Spleen (tissue), 11 donors: ENCODE measurements at regions not wholly inside any gene's neighbourhood (a gene's known extent, or its start where the extent isn't known, plus 50 kb on each side); places are given as distances from the start of the nearest gene placed in this dataset.

Experiments used
- DNase-seq: peaks from one replicate; pipeline ENCODE4 v3.0.0-alpha.2; 2020
- H3K27ac ChIP-seq, 8 donors: fragments of 200-600 bp; sonication (generic) in 7 of 8; 1 replicate in 4 of 8; 2 replicates in 4 of 8; pipeline versions ENCODE4 v1.5.0 to v1.8.0; 2016 to 2021; ENCODE audit warnings: inconsistent platforms in 4 of 8, mild to moderate bottlenecking in 4 of 8, moderate library complexity in 1 of 8
- H3K27me3 ChIP-seq, 7 donors: fragments of 200-600 bp; sonication (generic) in 6 of 7; replicated peaks in 1 of 7; 1 replicate in 4 of 7; 2 replicates in 3 of 7; pipeline versions ENCODE4 v1.5.0 to v1.8.0; 2016 to 2021; ENCODE audit warnings: inconsistent platforms in 3 of 7, mild to moderate bottlenecking in 1 of 7
- H3K36me3 ChIP-seq, 6 donors: fragments of 200-600 bp; sonication (generic) in 5 of 6; 1 replicate in 4 of 6; 2 replicates in 2 of 6; pipeline versions ENCODE4 v1.5.0 to v1.8.0; 2016 to 2021; ENCODE audit warnings: inconsistent platforms in 2 of 6
- H3K4me1 ChIP-seq, 6 donors: fragments of 200-600 bp; sonication (generic) in 5 of 6; 1 replicate in 3 of 6; 2 replicates in 3 of 6; pipeline versions ENCODE4 v1.5.0 to v1.8.0; 2016 to 2021; ENCODE audit warnings: inconsistent platforms in 3 of 6
- H3K4me3 ChIP-seq, 8 donors: fragments of 200-600 bp; sonication (generic) in 7 of 8; 1 replicate in 4 of 8; 2 replicates in 4 of 8; pipeline versions ENCODE4 v1.5.0 to v1.8.0; 2016 to 2021; ENCODE audit warnings: inconsistent platforms in 4 of 8, mild to moderate bottlenecking in 4 of 8, moderate library complexity in 2 of 8
- H3K9me3 ChIP-seq, 8 donors: fragments of 200-600 bp; sonication (generic) in 7 of 8; 1 replicate in 4 of 8; 2 replicates in 4 of 8; pipeline versions ENCODE4 v1.5.0 to v1.8.0; 2016 to 2021; ENCODE audit warnings: inconsistent platforms in 4 of 8
- CTCF ChIP-seq, 11 experiments: fragments of 200-600 bp in 7 of 11; fragments of 450-650 bp in 4 of 11; sonication (generic) in 4 of 11; IDR thresholded peaks in 8 of 11; conservative IDR thresholded peaks in 3 of 11; 1 replicate in 7 of 11; 2 replicates in 4 of 11; pipeline versions ENCODE4 v1.4.0 to v1.8.0; 2016 to 2021; ENCODE audit warnings: antibody characterized with exemption in 11 of 11, inconsistent platforms in 4 of 11, mild to moderate bottlenecking in 1 of 11
- POLR2A ChIP-seq, 3 donors: fragments of 450-650 bp; IDR thresholded peaks; one replicate each; pipeline ENCODE4 v1.5.1; 2017; ENCODE audit warnings: antibody characterized with exemption in 3 of 3, mild to moderate bottlenecking in 1 of 3
- POLR2AphosphoS5 ChIP-seq, 3 donors: sonication (generic); formaldehyde crosslinking; IDR thresholded peaks; one replicate each; pipeline ENCODE4 v1.5.1; 2017; ENCODE audit warnings: antibody characterized with exemption in 3 of 3
- WGBS, 5 donors: extraction: QIAGEN DNeasy Blood & Tissue Kit in 3 of 5; methylation state at CpG; one replicate each; pipeline versions ENCODE4 v1.1.5 to v1.1.7; 2013 to 2018; 5-methylcytosine and 5-hydroxymethylcytosine counted together
- intact Hi-C: fragments of 100-400 bp; cut with DNase I; formaldehyde crosslinking; loops from one replicate; pipeline ENCODE4 v1.15.0; 2023; ENCODE audit warnings: low total_unique reads
- donor health status: healthy with polysubstance abuse.
- donor health status: DM: no; HTN: no; CAD: no; lungs with moderate emphysema.
- donor health status: DM: no; HTN: no; CAD: no.
- donor health status: Bipolar disorder and iron deficiency.
- donor health status: healthy.
- donor health status: DM: no; HTN: no; CAD: no.
- donor health status: DM: yes; HTN: yes; CAD: no.

DNA sequence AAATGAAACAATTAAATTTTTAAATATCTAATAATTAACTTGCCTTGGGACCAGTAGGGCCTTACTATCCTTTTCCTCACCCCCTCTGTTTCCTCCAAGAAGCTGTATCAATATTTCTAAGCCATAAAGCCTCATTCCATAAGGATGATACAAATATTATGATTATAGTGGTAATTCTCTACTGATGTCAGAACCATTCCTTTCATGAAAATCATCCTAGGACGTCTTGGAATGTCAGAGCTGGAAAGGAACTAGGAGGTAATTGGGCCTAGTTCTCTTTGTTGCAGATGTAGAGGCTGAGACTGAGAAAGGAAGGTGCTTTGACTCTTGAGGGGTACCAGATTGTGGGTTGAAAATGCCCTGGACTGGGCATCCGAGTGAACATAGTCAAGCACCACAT, 766.7 kb upstream of the GHITM start:
- no peaks in the 10 kb centered on the region for H3K36me3 ChIP-seq
- no peak overlapping the region for H3K27ac ChIP-seq
- H3K4me3 ChIP-seq = no peak overlapping the region
- peaks cover 0 to 4% (median 0%) of the 10 kb centered on the region in 8 donors for H3K9me3 ChIP-seq
- no peak for TF ChIP-seq POLR2A (IDR thresholded peaks at IDR 0.05)
- no peak for TF ChIP-seq POLR2AphosphoS5 (IDR thresholded peaks at IDR 0.05)
- no peak for TF ChIP-seq CTCF (IDR thresholded peaks at IDR 0.05 in 8 of 11, conservative IDR thresholded peaks at IDR 0.05 in 3 of 11)
- intact Hi-C loops = no loop called here
- no peak for DNase-seq
- 53 to 76% (median 68%) methylated on average over 2 of the region's 2 CpGs for WGBS, 5 donors
- H3K27me3 ChIP-seq = no peaks in the 10 kb centered on the region
- no peaks in the 10 kb centered on the region for H3K4me1 ChIP-seq

DNA sequence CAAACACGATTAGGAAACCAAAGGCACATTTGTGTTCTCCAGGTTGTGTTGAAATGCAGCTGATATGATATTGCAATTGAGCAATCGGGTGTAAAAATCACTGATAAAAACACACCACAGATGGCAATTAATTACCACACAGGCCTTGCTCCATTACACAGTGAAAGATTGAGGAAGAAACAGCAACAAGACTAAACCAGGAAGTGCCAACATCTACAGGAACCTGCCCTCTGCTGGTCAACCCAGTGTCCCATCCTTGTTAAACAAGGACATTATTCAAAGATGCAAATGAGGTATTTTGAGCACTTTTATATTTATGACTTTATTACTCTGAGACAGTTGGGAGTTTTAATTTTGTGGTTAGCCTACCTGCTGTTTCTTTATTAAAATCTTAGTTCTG, 765.6 kb upstream of the GHITM start:
- TF ChIP-seq CTCF (IDR thresholded peaks at IDR 0.05 in 8 of 11, conservative IDR thresholded peaks at IDR 0.05 in 3 of 11) (no peak), POLR2AphosphoS5 (IDR thresholded peaks at IDR 0.05) (no peak), POLR2A (IDR thresholded peaks at IDR 0.05) (no peak)
- Histone ChIP-seq H3K36me3 (no peaks in the 10 kb centered on the region), H3K4me3 (no peak overlapping the region), H3K27me3 (no peaks in the 10 kb centered on the region), H3K9me3 (peaks cover 0 to 4% (median 0%) of the 10 kb centered on the region in 8 donors), H3K4me1 (no peaks in the 10 kb centered on the region), H3K27ac (no peak overlapping the region)
- WGBS, 5 donors = 60 to 86% (median 68%) methylated on average over 2 of the region's 2 CpGs
- intact Hi-C loops = no loop called here
- DNase-seq = no peak

DNA sequence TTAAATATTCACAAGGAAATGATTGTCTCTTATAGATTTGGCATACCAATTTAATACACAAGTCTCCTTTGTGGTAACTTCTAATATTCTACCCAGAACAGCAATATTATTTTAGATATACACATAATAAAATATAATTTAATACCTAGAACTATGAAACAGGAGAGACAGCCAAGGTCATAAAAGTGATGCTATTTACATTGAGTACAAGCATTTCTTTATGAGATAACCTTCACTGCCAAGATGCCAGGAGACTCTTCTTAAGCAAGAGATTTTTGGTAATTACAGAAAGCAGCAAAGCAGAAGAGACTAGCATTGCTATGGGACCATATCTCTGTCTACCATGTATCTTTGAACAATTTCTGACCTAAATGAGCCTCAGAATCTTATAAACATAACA, 764.6 kb upstream of the GHITM start:
- no peak for TF ChIP-seq CTCF (IDR thresholded peaks at IDR 0.05 in 8 of 11, conservative IDR thresholded peaks at IDR 0.05 in 3 of 11)
- no peak for TF ChIP-seq POLR2A (IDR thresholded peaks at IDR 0.05)
- no peak for TF ChIP-seq POLR2AphosphoS5 (IDR thresholded peaks at IDR 0.05)
- no peak overlapping the region for H3K4me3 ChIP-seq
- intact Hi-C loops = no loop called here

GRCh38 chr10:83375274-83375673, 764.0 kb upstream of the GHITM start:
- Histone ChIP-seq H3K36me3 (no peaks in the 10 kb centered on the region), H3K27ac (no peak overlapping the region), H3K4me3 (no peak overlapping the region), H3K27me3 (no peaks in the 10 kb centered on the region), H3K9me3 (peaks cover 0 to 4% (median 0%) of the 10 kb centered on the region in 8 donors), H3K4me1 (no peaks in the 10 kb centered on the region)
- TF ChIP-seq POLR2AphosphoS5 (IDR thresholded peaks at IDR 0.05) (no peak), POLR2A (IDR thresholded peaks at IDR 0.05) (no peak), CTCF (IDR thresholded peaks at IDR 0.05 in 8 of 11, conservative IDR thresholded peaks at IDR 0.05 in 3 of 11) (no peak)
- 42 to 52% (median 48%) methylated on average over 2 of the region's 2 CpGs for WGBS, 5 donors
- intact Hi-C loops = no loop called here
- DNase-seq = no peak

More for the DNA sequence above, 764.6 kb upstream of the GHITM start:
- Histone ChIP-seq H3K27ac (no peak overlapping the region), H3K4me1 (no peaks in the 10 kb centered on the region), H3K27me3 (no peaks in the 10 kb centered on the region), H3K36me3 (no peaks in the 10 kb centered on the region), H3K9me3 (peaks cover 0 to 4% (median 0%) of the 10 kb centered on the region in 8 donors)
- DNase-seq = no peak
